Muscle of arm (tissue), 1 donor: ENCODE measurements at regions not wholly inside any gene's neighbourhood (a gene's known extent, or its start where the extent isn't known, plus 50 kb on each side); places are given as distances from the start of the nearest gene placed in this dataset.
A peak's percentile ranks its signal among the peaks of the same experiment; 100 is the strongest.
"Not testable (repeated sequence)": the region's sequence is repeated elsewhere in the genome, so short reads cannot be mapped to it uniquely, and the experiment has no call there.

ENCODE experiments used
- DNase-seq: peaks from one replicate; pipeline ENCODE4 v3.0.0-alpha.2; 2013

DNA sequence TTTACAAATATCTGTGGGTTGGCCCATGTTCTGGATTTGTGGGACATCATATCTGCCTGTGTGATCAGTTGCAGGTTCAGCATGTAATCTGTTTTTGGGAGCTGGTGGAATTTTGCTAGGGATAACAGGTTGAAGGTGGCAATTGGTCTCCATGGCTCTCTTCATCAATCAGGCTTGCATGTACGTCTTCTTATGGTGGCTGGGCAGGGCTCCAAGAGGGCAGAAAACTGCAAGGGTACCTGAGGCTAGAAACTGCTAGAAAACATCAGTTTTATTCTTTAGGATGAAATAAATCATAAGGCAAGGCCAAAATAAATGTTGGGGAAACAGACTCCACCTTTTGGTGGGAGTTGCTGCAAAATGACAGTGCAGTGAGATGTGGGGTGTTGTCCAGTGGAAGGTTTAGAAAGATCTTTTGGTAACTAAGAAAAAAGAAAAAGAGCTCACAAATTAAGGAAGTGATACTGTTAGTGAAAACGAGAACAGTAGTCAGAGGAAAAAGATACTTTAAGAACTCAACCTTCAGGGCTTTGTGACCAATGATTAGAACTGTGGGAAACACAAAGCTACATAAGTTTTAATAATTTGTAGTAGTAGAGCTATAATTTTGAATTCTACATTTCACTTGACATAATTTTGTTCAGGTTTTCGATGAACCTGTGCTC is 300.7 kb upstream of the IZUMO3 start:
- DNase-seq: no peak

DNA sequence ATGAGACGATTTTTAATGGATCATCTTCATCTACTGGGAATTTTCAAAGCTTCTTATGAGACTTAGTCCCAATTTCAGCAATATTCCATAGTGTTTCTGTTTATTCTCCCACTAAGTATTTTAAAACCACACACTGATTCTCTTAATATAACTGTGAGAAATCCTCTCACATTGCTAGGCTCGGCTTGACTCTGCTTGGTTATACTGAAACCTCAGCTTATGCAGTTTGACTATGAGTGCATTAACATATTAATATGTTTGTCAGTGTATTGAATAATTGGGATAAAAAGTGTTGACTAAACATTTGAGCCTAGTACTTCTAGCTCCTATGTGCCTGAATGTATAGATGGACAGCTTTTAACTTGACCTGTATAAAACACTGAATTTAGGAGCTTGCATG is 298.5 kb upstream of the IZUMO3 start:
- DNase-seq: no peak

DNA sequence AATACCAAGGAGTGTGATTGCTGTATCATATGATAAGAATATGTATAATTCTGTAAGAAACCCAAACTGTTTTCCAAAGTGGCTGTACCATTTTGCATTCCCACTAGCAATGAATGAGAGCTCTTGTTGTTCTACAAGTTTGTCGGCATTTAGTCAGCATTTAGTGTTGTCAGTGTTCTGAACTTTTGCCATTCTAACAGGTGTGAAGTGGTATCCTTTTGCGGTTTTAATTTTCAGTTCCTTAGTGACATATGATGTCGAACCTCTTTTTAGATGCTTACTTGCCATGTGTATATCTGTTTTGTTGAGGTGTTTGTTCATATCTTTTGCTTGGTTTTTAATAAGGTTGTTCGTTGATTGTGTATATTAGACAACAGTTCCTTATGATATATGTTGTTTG is 296.3 kb upstream of the IZUMO3 start:
- no peak for DNase-seq

DNA sequence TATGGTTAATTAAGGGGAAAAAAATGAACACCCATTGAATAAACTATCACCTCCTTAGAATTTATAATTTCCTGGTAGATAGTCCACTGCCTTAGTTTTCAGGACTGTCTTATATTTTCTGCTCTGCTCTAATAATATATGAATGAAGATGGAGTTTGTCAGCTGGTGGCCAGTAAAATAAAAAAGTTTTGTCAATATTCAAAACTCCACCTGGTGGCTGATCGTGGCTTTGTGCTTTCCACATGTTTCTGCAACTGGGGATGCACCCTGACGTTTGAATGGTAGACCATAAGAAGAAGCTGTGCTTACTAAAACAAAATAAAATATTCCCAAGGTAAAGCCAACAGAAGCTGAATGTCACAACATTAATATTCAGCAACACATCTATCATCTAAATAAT is 286.6 kb upstream of the IZUMO3 start:
- peak; percentile 1 for DNase-seq

DNA sequence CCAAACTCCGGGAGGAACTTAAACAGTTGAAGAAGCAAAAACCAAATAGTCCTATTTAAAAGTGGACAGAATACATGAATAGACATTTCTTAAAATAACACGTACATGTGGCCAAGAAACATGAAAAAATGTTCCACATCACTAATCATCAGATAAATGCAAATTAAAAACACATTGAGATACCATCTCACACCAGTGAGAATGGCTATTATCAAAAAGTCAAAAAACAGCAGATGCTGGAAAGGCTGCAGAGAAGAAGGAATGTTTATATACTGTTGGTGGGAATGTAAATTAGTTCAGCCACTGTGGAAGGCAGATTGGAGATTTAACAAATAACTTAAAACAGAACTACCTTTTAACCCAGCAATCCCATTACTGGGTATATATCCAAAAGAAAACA is 283.0 kb upstream of the IZUMO3 start:
- DNase-seq: no peak

DNA sequence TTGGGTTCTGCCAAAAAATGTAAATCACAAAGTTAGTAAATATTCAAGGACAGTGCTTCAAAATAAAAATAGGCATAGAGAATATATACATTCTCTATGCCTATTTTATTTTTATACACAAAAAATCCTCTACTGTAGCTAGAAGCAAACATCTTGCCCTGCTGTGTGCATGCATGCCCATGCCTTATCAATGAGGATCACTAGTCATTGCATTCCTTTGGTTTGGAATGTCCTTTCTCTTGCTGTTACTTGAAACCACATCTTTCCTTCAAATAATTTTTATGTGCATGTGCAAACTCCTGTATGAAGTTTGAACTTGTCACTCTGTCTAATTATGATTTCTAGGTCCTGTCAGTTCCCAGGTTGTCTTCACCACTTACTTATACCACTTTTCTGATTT is 278.9 kb upstream of the IZUMO3 start:
- DNase-seq: no peak

DNA sequence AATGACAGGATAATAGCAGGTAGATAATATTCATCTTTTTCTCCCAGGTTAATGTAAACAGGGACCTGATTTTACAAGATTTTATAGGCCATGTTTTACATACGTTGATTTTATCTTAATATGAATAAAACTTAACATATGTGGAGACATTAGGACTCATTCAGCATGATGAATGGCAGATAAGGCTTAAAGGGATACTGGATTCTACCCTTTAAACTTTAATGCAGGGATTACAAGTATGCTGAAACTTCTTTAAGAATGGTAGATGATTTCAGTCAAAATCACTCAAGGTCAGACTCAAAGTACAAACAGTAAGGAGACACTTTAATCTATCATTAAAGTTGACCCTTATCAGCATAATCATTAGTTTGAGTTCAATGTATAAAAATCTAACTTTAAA is 274.5 kb upstream of the IZUMO3 start:
- DNase-seq: no peak

DNA sequence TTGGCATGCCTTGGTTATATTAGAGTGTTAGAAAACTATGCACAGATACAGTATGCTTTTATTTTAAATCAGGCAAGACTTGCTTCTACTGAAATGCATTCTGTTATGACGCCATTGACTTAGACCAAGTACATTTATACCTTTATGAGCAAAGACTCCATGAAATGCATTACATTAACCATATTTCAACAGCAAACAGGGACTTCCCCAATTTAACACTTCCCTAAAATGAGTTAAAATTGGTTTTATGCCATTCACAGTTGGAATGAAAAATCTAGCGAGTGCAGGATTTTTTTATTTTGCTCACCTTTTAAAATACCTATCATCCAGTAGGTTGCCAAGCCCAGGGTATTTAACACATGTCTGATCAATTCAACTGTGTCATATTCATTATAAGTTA is 272.1 kb upstream of the IZUMO3 start:
- no peak for DNase-seq

DNA sequence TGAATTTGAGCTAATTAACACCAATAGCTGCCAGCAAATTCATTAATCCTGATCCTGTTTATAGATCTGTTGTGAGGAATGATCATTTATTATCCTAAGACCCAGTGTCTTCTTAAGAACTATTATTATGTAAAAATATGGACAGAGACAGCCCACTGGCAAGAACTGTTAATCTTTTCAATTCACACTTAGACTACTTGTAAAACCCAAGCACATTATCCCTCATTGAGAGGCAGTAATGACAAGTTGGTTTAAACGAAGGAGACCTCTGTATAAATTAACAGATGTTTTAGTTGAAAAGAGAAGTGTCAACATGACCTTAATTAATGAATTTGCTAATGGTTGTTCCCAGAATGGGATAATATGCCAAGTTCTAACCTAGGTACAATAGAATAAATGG is 270.3 kb upstream of the IZUMO3 start:
- DNase-seq: no peak

DNA sequence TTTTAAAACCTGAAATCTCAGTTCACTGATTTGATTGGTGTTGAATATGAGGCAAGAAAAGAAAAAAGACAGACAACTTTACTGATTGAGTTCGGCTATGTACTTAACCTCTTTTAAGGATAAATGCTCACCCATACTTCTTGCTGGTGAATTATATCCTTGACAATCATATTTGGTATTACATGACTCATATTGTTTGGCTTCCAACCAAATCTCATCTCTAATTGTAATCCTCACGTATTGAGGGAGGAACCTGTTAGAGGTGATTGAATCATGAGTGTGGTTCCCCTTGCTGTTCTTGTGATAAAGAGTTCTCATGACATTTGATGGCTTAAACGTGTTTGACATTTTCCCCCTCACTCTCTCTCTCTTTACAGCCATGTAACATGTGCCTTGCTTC is 255.6 kb upstream of the IZUMO3 start:
- no peak for DNase-seq

DNA sequence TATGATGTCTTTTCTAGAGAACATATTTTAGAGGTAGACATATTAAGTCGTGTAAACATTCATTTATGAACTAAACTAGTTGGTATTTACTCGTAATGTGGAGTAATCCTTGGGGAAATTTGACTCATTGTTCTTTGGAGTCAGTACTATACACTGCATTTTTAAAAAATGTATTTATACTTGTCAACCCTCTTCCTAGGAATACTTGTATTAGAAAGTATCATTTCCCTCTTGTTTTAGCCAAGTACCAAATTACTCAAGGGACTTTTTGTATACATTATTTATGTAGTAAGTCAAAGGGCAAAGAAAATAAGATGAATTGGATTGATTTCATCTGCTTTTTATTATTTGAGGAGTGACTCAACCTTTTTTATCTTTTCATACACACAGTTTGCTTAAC is 248.1 kb upstream of the IZUMO3 start:
- DNase-seq: peak; percentile 27

DNA sequence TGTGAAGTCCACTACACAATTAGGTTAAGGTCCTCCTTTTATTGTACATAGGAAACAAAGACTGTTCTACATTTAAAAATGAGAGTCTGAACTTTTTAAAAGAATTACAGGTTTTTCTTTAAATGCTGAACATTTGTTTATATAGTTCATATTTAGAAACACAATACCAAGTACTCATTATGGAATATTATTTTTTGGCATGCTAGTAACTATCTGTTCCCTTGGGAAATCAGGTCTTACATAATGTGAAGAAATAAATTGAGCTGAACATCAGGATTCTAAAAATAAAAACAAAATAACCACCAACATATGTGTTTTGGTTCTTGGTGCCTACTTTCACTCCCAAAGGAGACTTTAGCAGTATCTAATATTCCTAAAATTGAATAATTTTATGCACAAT is 230.5 kb upstream of the IZUMO3 start:
- DNase-seq: peak; percentile 19

DNA sequence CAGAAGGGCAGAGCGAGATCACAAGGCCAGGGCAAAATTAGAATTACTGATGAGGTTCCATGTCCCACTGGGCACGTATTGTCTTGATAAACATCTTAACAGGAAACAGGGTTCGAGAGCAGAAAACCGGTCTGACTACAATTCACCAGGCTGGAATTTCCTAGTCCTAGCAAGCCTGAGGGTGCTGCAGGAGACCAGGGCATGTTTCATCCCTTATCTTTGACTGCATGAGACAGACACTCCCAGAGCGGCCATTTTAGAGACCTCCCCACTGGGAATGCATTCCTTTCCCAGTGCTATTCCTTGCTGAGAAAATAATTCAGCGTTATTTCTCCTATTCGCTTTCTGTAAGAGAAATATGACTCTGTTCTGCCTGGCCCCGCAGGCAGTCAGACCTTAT is 228.5 kb upstream of the IZUMO3 start:
- not testable (repeated sequence) for DNase-seq

DNA sequence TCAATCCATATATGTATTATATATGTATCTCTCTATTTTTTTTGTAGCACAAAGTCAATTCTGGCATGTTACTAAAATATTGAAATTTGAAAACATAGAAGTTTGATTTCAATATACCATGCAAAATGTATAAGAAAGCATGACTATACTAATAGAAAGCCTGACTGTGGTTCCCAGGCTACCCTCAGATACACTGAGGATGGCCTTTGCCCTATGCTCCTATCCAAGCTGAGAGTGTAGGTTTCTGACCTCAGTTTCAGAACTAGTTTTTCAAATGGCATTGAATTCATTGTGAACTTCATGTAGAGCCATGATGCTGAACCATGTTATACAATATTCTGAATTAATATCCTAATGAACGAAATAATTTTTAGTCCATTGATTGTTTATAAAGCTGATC is 220.4 kb upstream of the IZUMO3 start:
- no peak for DNase-seq

DNA sequence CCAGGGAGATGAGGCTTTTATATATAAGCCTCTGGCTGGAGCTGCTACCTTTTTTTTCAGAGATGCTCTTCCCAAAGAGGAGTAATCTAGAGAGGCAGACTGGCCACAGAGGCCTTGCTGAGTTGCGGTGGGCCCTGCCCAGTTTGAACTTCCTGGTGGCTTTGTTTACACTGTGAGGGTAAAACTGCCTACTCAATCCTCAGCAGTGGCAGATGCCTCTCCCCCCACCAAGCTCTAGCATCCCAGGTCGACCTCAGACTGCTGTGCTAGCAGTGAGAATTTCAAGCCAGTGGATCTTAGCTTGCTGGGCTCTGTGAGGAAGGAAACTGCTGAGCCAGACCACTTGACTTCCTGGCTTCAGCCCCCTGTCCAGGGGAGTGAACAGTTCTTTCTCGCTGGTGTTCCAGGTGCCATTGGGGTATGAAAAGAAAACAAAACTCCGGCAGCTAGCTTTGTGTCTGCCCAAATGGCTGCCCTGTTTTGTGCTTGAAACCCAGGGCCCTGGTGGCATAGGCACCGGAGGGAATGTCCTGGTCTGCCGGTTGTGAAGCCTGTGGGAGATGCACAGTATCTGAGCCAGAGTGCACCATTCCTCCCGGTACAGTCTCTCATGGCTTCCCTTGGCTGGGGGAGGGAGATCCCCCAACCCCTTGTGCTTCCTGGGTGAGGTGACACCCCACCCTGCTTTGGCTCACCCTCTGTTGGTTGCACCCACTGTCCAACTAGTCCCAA is 219.5 kb upstream of the IZUMO3 start:
- DNase-seq: no peak

DNA sequence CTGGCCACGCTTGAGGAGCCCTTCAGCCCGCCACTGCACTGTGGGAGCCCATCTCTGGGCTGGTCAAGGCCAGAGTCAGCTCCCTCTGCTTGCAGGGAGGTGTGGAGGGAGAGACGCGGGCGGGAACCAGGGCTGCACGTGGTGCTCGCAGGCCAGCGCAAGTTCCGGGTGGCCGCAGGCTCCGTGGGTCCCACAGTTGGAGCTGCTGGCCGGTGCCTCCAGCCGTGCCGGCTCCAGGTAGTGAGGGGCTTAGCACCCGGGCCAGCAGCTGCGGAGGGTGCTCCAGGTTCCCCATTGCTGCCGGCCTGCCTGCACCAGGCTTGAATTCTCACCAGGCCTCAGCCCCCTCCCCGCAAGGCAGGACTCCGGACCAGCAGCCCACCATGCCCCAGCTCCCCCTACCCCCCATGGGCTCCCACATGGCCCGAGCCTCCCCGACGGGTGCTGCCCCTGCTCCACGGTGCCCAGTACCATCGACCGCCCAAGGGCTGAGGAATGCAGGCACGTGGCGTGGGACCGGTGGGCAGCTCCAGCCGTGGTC is 192.8 kb upstream of the IZUMO3 start:
- no peak for DNase-seq

DNA sequence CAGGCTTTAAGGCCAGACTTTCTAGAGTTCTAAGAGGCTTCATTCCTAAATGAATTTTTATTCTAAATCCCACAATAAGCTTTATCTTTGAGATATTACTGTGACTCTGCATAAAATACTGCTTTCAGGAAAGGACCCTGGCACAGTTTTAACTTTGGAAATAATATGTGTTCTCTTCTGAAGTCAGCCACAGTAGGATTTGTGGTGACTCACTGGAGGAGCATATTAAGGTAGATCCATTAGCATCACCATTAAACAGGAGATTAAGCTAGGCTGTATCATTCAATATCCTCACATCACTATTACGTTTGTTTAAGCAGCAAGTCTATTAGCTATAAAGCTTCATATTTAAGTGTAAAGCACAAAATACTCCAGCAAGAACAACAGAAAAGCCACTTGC is 186.1 kb upstream of the IZUMO3 start:
- no peak for DNase-seq

DNA sequence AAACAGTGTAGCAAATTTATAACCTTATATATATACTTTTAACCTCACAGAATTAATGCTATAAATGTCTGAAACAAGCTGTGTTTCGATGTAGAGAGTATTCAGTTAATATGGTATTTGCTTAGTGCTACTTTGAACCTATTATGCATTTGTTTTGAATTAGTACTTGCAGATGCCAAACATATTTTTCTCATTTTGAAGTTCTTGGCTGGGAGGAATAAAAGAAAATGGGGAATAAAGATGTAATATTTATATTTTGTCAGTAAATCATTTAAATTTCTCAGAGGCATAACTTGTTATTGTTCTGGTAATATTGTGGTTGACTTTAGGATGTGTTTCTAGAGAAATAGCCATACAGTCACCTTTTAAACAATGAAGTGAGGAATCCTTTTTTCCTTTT is 175.9 kb upstream of the IZUMO3 start:
- DNase-seq: peak; percentile 39

DNA sequence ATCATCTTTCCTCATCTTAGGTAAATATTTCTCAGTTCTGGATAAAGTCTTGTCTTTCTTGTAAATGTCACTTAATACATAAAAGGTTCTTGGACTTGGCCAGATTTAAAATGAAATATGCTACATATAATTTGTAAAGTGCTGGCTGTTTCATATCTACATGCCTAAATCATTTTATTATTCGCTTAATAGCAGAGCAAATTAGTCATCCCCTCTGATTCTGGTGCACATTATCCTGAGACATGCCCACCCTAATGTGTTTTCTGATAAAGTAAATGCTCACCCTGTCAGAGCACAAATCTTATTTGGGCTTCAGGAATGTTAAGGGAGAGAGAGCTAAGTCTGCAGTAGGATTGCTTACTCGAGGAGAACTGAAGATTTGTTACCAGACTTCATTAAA is 166.5 kb upstream of the IZUMO3 start:
- DNase-seq: no peak

DNA sequence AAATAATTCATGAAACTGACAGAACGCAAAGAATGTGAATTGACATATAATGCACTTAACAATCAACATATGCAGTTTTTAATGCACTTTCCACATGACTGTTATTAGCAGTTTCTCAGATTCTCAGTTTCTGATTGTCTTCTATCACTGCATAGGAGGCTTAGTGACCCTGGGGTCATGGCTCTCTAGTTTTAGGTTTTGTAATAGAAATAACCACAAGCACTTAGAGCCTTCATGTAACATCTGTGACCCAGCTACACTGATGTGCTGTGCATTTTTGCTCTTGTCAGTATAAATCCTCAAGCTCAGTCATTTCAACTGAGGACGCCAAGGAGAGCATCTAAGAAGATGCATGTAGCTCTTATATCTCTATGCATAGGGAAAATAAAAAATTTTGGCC is 163.1 kb upstream of the IZUMO3 start:
- DNase-seq: no peak

DNA sequence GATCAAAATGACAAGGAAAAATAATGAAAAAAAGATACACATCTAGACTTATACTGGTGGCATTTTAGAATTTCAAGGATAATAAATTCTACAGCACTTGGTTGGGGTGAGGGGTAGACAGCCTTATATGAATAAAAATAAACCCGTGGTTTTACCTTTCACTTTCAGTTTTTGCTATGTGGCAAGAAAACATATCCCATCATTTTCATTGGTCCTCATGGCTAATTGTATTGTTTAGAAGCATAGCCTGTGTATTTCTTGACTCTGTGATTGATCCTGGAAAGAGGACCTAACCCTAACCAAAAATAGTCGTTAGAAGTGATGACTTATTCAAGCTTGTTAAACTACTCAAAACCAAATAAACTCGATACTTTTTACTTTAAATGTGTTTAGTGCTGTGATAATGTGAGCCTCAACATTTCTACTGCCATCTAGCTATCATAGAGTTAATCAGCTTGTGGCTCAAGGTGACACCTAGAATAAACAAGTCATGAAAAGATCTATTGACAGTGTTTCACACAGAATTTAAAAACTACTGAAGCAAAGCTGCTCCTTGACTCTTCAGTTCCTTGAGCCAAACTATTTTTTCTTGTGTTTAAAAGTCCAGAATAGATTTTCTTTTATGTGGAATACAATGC is 153.3 kb upstream of the IZUMO3 start:
- DNase-seq: peak; percentile 18

DNA sequence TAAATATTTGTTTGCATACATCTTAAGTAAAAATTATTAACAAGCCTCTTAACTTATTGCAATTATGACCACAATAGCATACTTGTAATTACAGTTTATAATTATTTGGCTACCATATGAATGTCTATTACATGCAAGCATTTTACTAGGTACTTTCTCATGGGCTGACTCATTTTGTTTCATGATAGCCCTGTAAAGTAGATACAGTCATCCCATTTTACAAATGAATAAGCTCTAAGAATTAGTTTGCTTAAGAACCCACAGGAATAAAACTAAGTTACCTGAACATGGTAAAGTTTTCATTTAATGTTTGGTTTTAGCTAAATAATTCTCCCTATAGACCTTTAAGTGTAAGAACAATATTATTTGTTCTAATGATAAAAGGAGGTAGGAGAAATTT is 126.6 kb upstream of the IZUMO3 start:
- no peak for DNase-seq

DNA sequence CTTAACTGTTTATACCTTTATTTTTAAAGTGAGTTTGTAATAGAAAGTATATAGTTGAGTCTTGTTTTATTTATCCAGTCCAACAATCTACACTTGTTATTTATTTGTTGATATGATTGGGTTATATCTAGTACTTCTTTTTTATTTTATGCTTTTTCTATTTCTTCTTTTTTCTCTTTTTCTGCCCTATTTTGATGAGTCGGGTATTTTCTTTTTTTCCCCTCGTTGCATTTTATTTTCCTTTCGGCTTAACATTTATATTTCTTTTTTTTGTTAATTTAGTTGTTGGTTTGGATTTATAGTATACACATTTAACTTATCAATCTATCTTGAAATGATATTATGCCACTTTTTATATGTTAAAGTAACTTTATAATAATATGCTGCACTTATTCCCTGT is 111.7 kb upstream of the IZUMO3 start:
- no peak for DNase-seq
